ENCODE measurements at regions not wholly inside any gene's neighbourhood (a gene's known extent, or its start where the extent isn't known, plus 50 kb on each side); places are given as distances from the start of the nearest gene placed in this dataset.

- no peak overlapping the region for H3K4ac ChIP-seq (ENCODE audit: low read depth, low read length)
- no peak overlapping the region for H2BK15ac ChIP-seq (replicated peaks; ENCODE audit: low read depth)
- no CpG with 5 or more reads among the region's 8 CpGs for WGBS (ENCODE audit: extremely low coverage, insufficient coverage, low lambda C conversion rate)
- H2AK5ac ChIP-seq (ENCODE audit: low read length): no peak overlapping the region
- H3K27ac ChIP-seq (ENCODE audit: low read depth, low read length): no peak overlapping the region
- H2BK5ac ChIP-seq (ENCODE audit: low read length): no peak overlapping the region
- DNase-seq: peak; percentile 78
- no peak overlapping the region for H3K56ac ChIP-seq (ENCODE audit: low read length)
- no peak overlapping the region for H4K8ac ChIP-seq (ENCODE audit: low read depth, low read length)
- H3K4me2 ChIP-seq (ENCODE audit: low read length): no peak overlapping the region
- no peaks in the 10 kb centered on the region for H3K4me1 ChIP-seq (ENCODE audit: control insufficient read depth, low read depth, low read length)
- H2BK120ac ChIP-seq (ENCODE audit: low read depth, low read length): no peak overlapping the region
- no peak overlapping the region for H3K4me3 ChIP-seq (ENCODE audit: low read length)
- no peaks in the 10 kb centered on the region for H3K79me1 ChIP-seq (ENCODE audit: low read length)
- H3K27me3 ChIP-seq (ENCODE audit: insufficient read depth, low read length, poor library complexity): no peaks in the 10 kb centered on the region
- H3K18ac ChIP-seq (ENCODE audit: low read length): no peak overlapping the region
- H4K5ac ChIP-seq (ENCODE audit: low read length): no peak overlapping the region
- no peaks in the 10 kb centered on the region for H3K79me2 ChIP-seq (ENCODE audit: control insufficient read depth, insufficient read depth, low read length)
- no peak overlapping the region for H3K23ac ChIP-seq (ENCODE audit: low read length)
- H3K9ac ChIP-seq (ENCODE audit: low read length): no peak overlapping the region
- H3K36me3 ChIP-seq (ENCODE audit: control insufficient read depth, insufficient read depth, low read length): no peaks in the 10 kb centered on the region
Observed at GRCh38 chr3:97417-98258, 98.9 kb upstream of the CHL1 start.

- DNase-seq: no peak
- Histone ChIP-seq H3K18ac (ENCODE audit: low read length) (no peak overlapping the region), H3K4me3 (ENCODE audit: low read length) (no peak overlapping the region), H4K5ac (ENCODE audit: low read length) (no peak overlapping the region), H3K4me1 (ENCODE audit: control insufficient read depth, low read depth, low read length) (no peaks in the 10 kb centered on the region), H3K79me1 (ENCODE audit: low read length) (no peaks in the 10 kb centered on the region), H4K8ac (ENCODE audit: low read depth, low read length) (no peak overlapping the region), H3K4me2 (ENCODE audit: low read length) (no peak overlapping the region), H3K27me3 (ENCODE audit: insufficient read depth, low read length, poor library complexity) (no peaks in the 10 kb centered on the region), H3K56ac (ENCODE audit: low read length) (no peak overlapping the region), H3K9ac (ENCODE audit: low read length) (no peak overlapping the region), H3K79me2 (ENCODE audit: control insufficient read depth, insufficient read depth, low read length) (no peaks in the 10 kb centered on the region), H3K36me3 (ENCODE audit: control insufficient read depth, insufficient read depth, low read length) (no peaks in the 10 kb centered on the region), H2BK15ac (replicated peaks; ENCODE audit: low read depth) (no peak overlapping the region), H3K27ac (ENCODE audit: low read depth, low read length) (no peak overlapping the region), H2BK120ac (ENCODE audit: low read depth, low read length) (no peak overlapping the region), H2BK5ac (ENCODE audit: low read length) (no peak overlapping the region), H3K4ac (ENCODE audit: low read depth, low read length) (no peak overlapping the region), H2AK5ac (ENCODE audit: low read length) (no peak overlapping the region), H3K23ac (ENCODE audit: low read length) (no peak overlapping the region)
- WGBS (ENCODE audit: extremely low coverage, insufficient coverage, low lambda C conversion rate): 100% methylated on average over 1 of the region's 5 CpGs
Observed at GRCh38 chr3:98259-98654, 98.3 kb upstream of the CHL1 start.

- H2BK5ac ChIP-seq (ENCODE audit: low read length): no peak overlapping the region
- H3K4me2 ChIP-seq (ENCODE audit: low read length): no peak overlapping the region
- no peak overlapping the region for H4K8ac ChIP-seq (ENCODE audit: low read depth, low read length)
- WGBS (ENCODE audit: extremely low coverage, insufficient coverage, low lambda C conversion rate): no CpG with 5 or more reads among the region's 5 CpGs
- H3K27ac ChIP-seq (ENCODE audit: low read depth, low read length): no peak overlapping the region
- H3K56ac ChIP-seq (ENCODE audit: low read length): no peak overlapping the region
- no peak overlapping the region for H3K4me3 ChIP-seq (ENCODE audit: low read length)
- no peak overlapping the region for H3K18ac ChIP-seq (ENCODE audit: low read length)
- H4K5ac ChIP-seq (ENCODE audit: low read length): no peak overlapping the region
- H2AK5ac ChIP-seq (ENCODE audit: low read length): no peak overlapping the region
- H3K27me3 ChIP-seq (ENCODE audit: insufficient read depth, low read length, poor library complexity): no peaks in the 10 kb centered on the region
- H3K9ac ChIP-seq (ENCODE audit: low read length): no peak overlapping the region
- no peaks in the 10 kb centered on the region for H3K4me1 ChIP-seq (ENCODE audit: control insufficient read depth, low read depth, low read length)
- no peaks in the 10 kb centered on the region for H3K79me1 ChIP-seq (ENCODE audit: low read length)
- no peak for DNase-seq
- no peaks in the 10 kb centered on the region for H3K36me3 ChIP-seq (ENCODE audit: control insufficient read depth, insufficient read depth, low read length)
- H3K23ac ChIP-seq (ENCODE audit: low read length): no peak overlapping the region
- no peak overlapping the region for H3K4ac ChIP-seq (ENCODE audit: low read depth, low read length)
- no peaks in the 10 kb centered on the region for H3K79me2 ChIP-seq (ENCODE audit: control insufficient read depth, insufficient read depth, low read length)
- no peak overlapping the region for H2BK15ac ChIP-seq (replicated peaks; ENCODE audit: low read depth)
- H2BK120ac ChIP-seq (ENCODE audit: low read depth, low read length): no peak overlapping the region
Observed at GRCh38 chr3:99506-99905, 97.1 kb upstream of the CHL1 start.

GRCh38 chr3:102484-102883 is 94.1 kb upstream of the CHL1 start:
- DNase-seq: no peak
- Histone ChIP-seq H3K23ac (ENCODE audit: low read length) (no peak overlapping the region), H3K4ac (ENCODE audit: low read depth, low read length) (no peak overlapping the region), H3K56ac (ENCODE audit: low read length) (no peak overlapping the region), H4K5ac (ENCODE audit: low read length) (no peak overlapping the region), H3K18ac (ENCODE audit: low read length) (no peak overlapping the region), H3K9ac (ENCODE audit: low read length) (no peak overlapping the region), H2BK15ac (replicated peaks; ENCODE audit: low read depth) (no peak overlapping the region), H2AK5ac (ENCODE audit: low read length) (no peak overlapping the region), H2BK120ac (ENCODE audit: low read depth, low read length) (no peak overlapping the region), H2BK5ac (ENCODE audit: low read length) (no peak overlapping the region), H3K36me3 (ENCODE audit: control insufficient read depth, insufficient read depth, low read length) (no peaks in the 10 kb centered on the region), H3K79me2 (ENCODE audit: control insufficient read depth, insufficient read depth, low read length) (no peaks in the 10 kb centered on the region), H3K27ac (ENCODE audit: low read depth, low read length) (no peak overlapping the region), H4K8ac (ENCODE audit: low read depth, low read length) (no peak overlapping the region), H3K4me2 (ENCODE audit: low read length) (no peak overlapping the region), H3K27me3 (ENCODE audit: insufficient read depth, low read length, poor library complexity) (no peaks in the 10 kb centered on the region), H3K79me1 (ENCODE audit: low read length) (no peaks in the 10 kb centered on the region), H3K4me1 (ENCODE audit: control insufficient read depth, low read depth, low read length) (no peaks in the 10 kb centered on the region), H3K4me3 (ENCODE audit: low read length) (no peak overlapping the region)
- WGBS (ENCODE audit: extremely low coverage, insufficient coverage, low lambda C conversion rate): no CpG with 5 or more reads among the region's 4 CpGs

- Histone ChIP-seq H3K56ac (ENCODE audit: low read length) (no peak overlapping the region), H3K4me2 (ENCODE audit: low read length) (no peak overlapping the region), H4K8ac (ENCODE audit: low read depth, low read length) (no peak overlapping the region), H3K4me1 (ENCODE audit: control insufficient read depth, low read depth, low read length) (no peaks in the 10 kb centered on the region), H4K5ac (ENCODE audit: low read length) (no peak overlapping the region), H3K4me3 (ENCODE audit: low read length) (no peak overlapping the region), H3K27ac (ENCODE audit: low read depth, low read length) (no peak overlapping the region), H3K79me1 (ENCODE audit: low read length) (no peaks in the 10 kb centered on the region), H3K4ac (ENCODE audit: low read depth, low read length) (no peak overlapping the region), H2BK120ac (ENCODE audit: low read depth, low read length) (no peak overlapping the region), H2BK15ac (replicated peaks; ENCODE audit: low read depth) (no peak overlapping the region), H3K9ac (ENCODE audit: low read length) (no peak overlapping the region), H3K23ac (ENCODE audit: low read length) (no peak overlapping the region), H3K36me3 (ENCODE audit: control insufficient read depth, insufficient read depth, low read length) (no peaks in the 10 kb centered on the region), H3K27me3 (ENCODE audit: insufficient read depth, low read length, poor library complexity) (no peaks in the 10 kb centered on the region), H2AK5ac (ENCODE audit: low read length) (no peak overlapping the region), H2BK5ac (ENCODE audit: low read length) (no peak overlapping the region), H3K18ac (ENCODE audit: low read length) (no peak overlapping the region), H3K79me2 (ENCODE audit: control insufficient read depth, insufficient read depth, low read length) (no peaks in the 10 kb centered on the region)
- no CpG with 5 or more reads among the region's 2 CpGs for WGBS (ENCODE audit: extremely low coverage, insufficient coverage, low lambda C conversion rate)
- no peak for DNase-seq
Observed at GRCh38 chr3:103991-104390, 92.6 kb upstream of the CHL1 start.

GRCh38 chr3:105585-105984 is 91.0 kb upstream of the CHL1 start:
- no peak overlapping the region for H3K18ac ChIP-seq (ENCODE audit: low read length)
- no peak overlapping the region for H3K56ac ChIP-seq (ENCODE audit: low read length)
- no peak overlapping the region for H3K9ac ChIP-seq (ENCODE audit: low read length)
- no peak for DNase-seq
- no peaks in the 10 kb centered on the region for H3K79me2 ChIP-seq (ENCODE audit: control insufficient read depth, insufficient read depth, low read length)
- H2AK5ac ChIP-seq (ENCODE audit: low read length): no peak overlapping the region
- H3K23ac ChIP-seq (ENCODE audit: low read length): no peak overlapping the region
- no peak overlapping the region for H2BK15ac ChIP-seq (replicated peaks; ENCODE audit: low read depth)
- H2BK5ac ChIP-seq (ENCODE audit: low read length): no peak overlapping the region
- H3K4me2 ChIP-seq (ENCODE audit: low read length): no peak overlapping the region
- no peak overlapping the region for H2BK120ac ChIP-seq (ENCODE audit: low read depth, low read length)
- H3K27me3 ChIP-seq (ENCODE audit: insufficient read depth, low read length, poor library complexity): no peaks in the 10 kb centered on the region
- H4K5ac ChIP-seq (ENCODE audit: low read length): no peak overlapping the region
- WGBS (ENCODE audit: extremely low coverage, insufficient coverage, low lambda C conversion rate): no CpG with 5 or more reads among the region's 5 CpGs
- no peak overlapping the region for H3K4ac ChIP-seq (ENCODE audit: low read depth, low read length)
- no peaks in the 10 kb centered on the region for H3K79me1 ChIP-seq (ENCODE audit: low read length)
- H3K4me3 ChIP-seq (ENCODE audit: low read length): no peak overlapping the region
- H3K27ac ChIP-seq (ENCODE audit: low read depth, low read length): no peak overlapping the region
- H3K4me1 ChIP-seq (ENCODE audit: control insufficient read depth, low read depth, low read length): no peaks in the 10 kb centered on the region
- no peaks in the 10 kb centered on the region for H3K36me3 ChIP-seq (ENCODE audit: control insufficient read depth, insufficient read depth, low read length)
- H4K8ac ChIP-seq (ENCODE audit: low read depth, low read length): no peak overlapping the region

All from mesendoderm (in vitro differentiated cells).